GM12878 (cell line): ENCODE measurements at regions not wholly inside any gene's neighbourhood (a gene's known extent, or its start where the extent isn't known, plus 50 kb on each side); places are given as distances from the start of the nearest gene placed in this dataset.

ENCODE experiments used
- ATAC-seq: fragments of 200-7000 bp; cut with Tn5 transposase; 3 replicates; pipeline ENCODE4 v1.9.1; 2020; ENCODE audit warnings: mild to moderate bottlenecking, moderate library complexity
- BruUV-seq: library from RNA; stranded (reverse); fragments of 400-500 nt; replicated peaks from 2 replicates; lab custom pipeline; 2021; lab: Mats Ljungman, UMichigan
- CTCF ChIA-PET: fragments of 300-600 bp; sonication (Branson Sonifier 250); formaldehyde crosslinking; extraction: SDS; loops from one replicate; lab custom pipeline; 2021; ENCODE audit warnings: inconsistent platforms; lab: Yijun Ruan, JAX
- POLR2A ChIA-PET: fragments of 350-600 bp; formaldehyde crosslinking; extraction: SDS; loops from one replicate; lab custom pipeline; 2021; ENCODE audit warnings: inconsistent platforms; lab: Charles Lee
- RAD21 ChIA-PET: fragments of 300-600 bp; sonication (Branson Sonifier 250); formaldehyde crosslinking; loops from one replicate; lab custom pipeline; 2023; ENCODE audit warnings: antibody characterized with exemption; ENCODE audit not compliant: unreplicated experiment; lab: Charles Lee
- SMC1A ChIA-PET: fragments of 300-600 bp; sonication (Branson Sonifier 250); formaldehyde crosslinking; loops from one replicate; lab custom pipeline; 2023; ENCODE audit not compliant: unreplicated experiment, uncharacterized antibody; lab: Charles Lee
- DNase-seq: peaks from one replicate; pipeline ENCODE4 v3.0.0-alpha.2; 2011; ENCODE audit warnings: low read depth, low spot score
- FAIRE-seq: peaks from 3 replicates; lab custom pipeline; 2011; peaks lifted over from hg19 to GRCh38; lab: Jason Lieb, UNC
- H2AFZ ChIP-seq: 2 replicates; pipeline ENCODE4 v1.6.0; 2011; ENCODE audit warnings: low read depth, low read length, control low read depth; ENCODE audit not compliant: control insufficient read depth
- H3K27ac ChIP-seq: 2 replicates; pipeline ENCODE4 v1.5.1; 2011; ENCODE audit warnings: control low read depth; ENCODE audit not compliant: control insufficient read depth, insufficient read depth
- H3K27me3 ChIP-seq, 2 experiments: replicated peaks in 1 of 2; 2 replicates each; pipeline versions ENCODE4 v1.6.0 to v1.6.1; 2011; ENCODE audit warnings: low read length in 1 of 2; ENCODE audit not compliant: control insufficient read depth in 2 of 2, insufficient read depth in 2 of 2
- H3K36me3 ChIP-seq, 2 experiments: 2 replicates each; pipeline ENCODE4 v1.5.1; 2011; ENCODE audit warnings: low read length in 1 of 2; ENCODE audit not compliant: control insufficient read depth in 2 of 2, insufficient read depth in 2 of 2
- H3K4me1 ChIP-seq: 2 replicates; pipeline ENCODE4 v1.6.1; 2011; ENCODE audit warnings: mild to moderate bottlenecking, low read length, moderate library complexity, mixed read lengths; ENCODE audit not compliant: control insufficient read depth, insufficient read depth
- H3K4me2 ChIP-seq: 2 replicates; pipeline ENCODE4 v1.6.0; 2011; ENCODE audit warnings: control low read depth; ENCODE audit not compliant: control insufficient read depth, insufficient read depth
- H3K4me3 ChIP-seq: fragments of 200-600 bp; sonication (generic); 2 replicates; pipeline ENCODE4 v1.5.1; 2016
- H3K79me2 ChIP-seq: 2 replicates; pipeline ENCODE4 v1.6.0; 2011; ENCODE audit warnings: low read length; ENCODE audit not compliant: control insufficient read depth, insufficient read depth
- H3K9ac ChIP-seq: 2 replicates; pipeline ENCODE4 v1.8.0; 2011; ENCODE audit warnings: low read length, control low read depth, mixed read lengths; ENCODE audit not compliant: control insufficient read depth, insufficient read depth
- H3K9me3 ChIP-seq: replicated peaks from 3 replicates; pipeline ENCODE4 v1.5.1; 2011; ENCODE audit warnings: mild to moderate bottlenecking, low read length; ENCODE audit not compliant: control insufficient read depth, insufficient read depth
- H4K20me1 ChIP-seq: 2 replicates; pipeline ENCODE4 v1.6.0; 2011; ENCODE audit not compliant: control insufficient read depth, insufficient read depth
- DPF2 ChIP-seq: fragments of 450-650 bp; IDR thresholded peaks from 2 replicates; pipeline ENCODE4 v1.6.1; 2017; ENCODE audit warnings: mild to moderate bottlenecking
- FOXK2 ChIP-seq: fragments of 450-650 bp; IDR thresholded peaks from 2 replicates; pipeline ENCODE4 v1.6.1; 2017; ENCODE audit warnings: mild to moderate bottlenecking, moderate library complexity
- MYC ChIP-seq: IDR thresholded peaks from 2 replicates; pipeline ENCODE4 v1.6.1; 2011; ENCODE audit warnings: mild to moderate bottlenecking, low read length, moderate library complexity, inconsistent platforms; ENCODE audit not compliant: insufficient read depth, insufficient replicate concordance, insufficient read length, severe bottlenecking
- NFYA ChIP-seq: IDR thresholded peaks from 2 replicates; pipeline ENCODE4 v1.6.1; 2011; ENCODE audit warnings: low read depth, mild to moderate bottlenecking, low read length, improper control_type of control experiment, borderline replicate concordance
- POLR2AphosphoS2 ChIP-seq: IDR thresholded peaks from 2 replicates; pipeline ENCODE4 v1.6.1; 2011; ENCODE audit warnings: low read depth, mild to moderate bottlenecking, low read length, improper control_type of control experiment, moderate library complexity
- SMAD5 ChIP-seq: IDR thresholded peaks from 2 replicates; pipeline ENCODE4 v1.6.1; 2016; ENCODE audit warnings: antibody characterized with exemption, low read depth
- SUPT20H ChIP-seq: IDR thresholded peaks from 2 replicates; pipeline ENCODE4 v1.6.1; 2011; ENCODE audit warnings: low read depth, mild to moderate bottlenecking, low read length, moderate library complexity, borderline replicate concordance; ENCODE audit not compliant: control insufficient read depth
- TCF12 ChIP-seq: IDR thresholded peaks from 2 replicates; pipeline ENCODE4 v1.6.1; 2011; ENCODE audit warnings: low read depth, mild to moderate bottlenecking, low read length
- YY1 ChIP-seq: IDR thresholded peaks from 2 replicates; pipeline ENCODE4 v1.6.1; 2011; ENCODE audit warnings: low read depth, mild to moderate bottlenecking, low read length
- WGBS: methylation state at CpG from one replicate; pipeline ENCODE4 v1.1.6; 2016; ENCODE audit warnings: low lambda C conversion rate; ENCODE audit not compliant: insufficient replicate concordance, insufficient coverage; ENCODE audit errors: missing lambda C conversion rate; 5-methylcytosine and 5-hydroxymethylcytosine counted together
- in situ Hi-C: fragments of 300-500 bp; cut with MboI; formaldehyde crosslinking; loops from 9 replicates; pipeline ENCODE4 v1.14.3; 2018; ENCODE audit warnings: mixed read lengths
- intact Hi-C: fragments of 100-400 bp; cut with micrococcal nuclease; formaldehyde crosslinking; loops from one replicate; pipeline ENCODE4 v1.14.2; 2022; ENCODE audit not compliant: unreplicated experiment
- TF ChIP-seq, protein P1 (sequence below): fragments of 450-650 bp; IDR thresholded peaks from 2 replicates; pipeline ENCODE4 v1.6.1; 2017; ENCODE audit warnings: antibody characterized with exemption, mild to moderate bottlenecking, moderate library complexity
- TF ChIP-seq, protein P2 (sequence below): IDR thresholded peaks from 2 replicates; pipeline ENCODE4 v1.6.1; 2011; ENCODE audit warnings: low read depth, low read length, improper control_type of control experiment, borderline replicate concordance

DNA sequence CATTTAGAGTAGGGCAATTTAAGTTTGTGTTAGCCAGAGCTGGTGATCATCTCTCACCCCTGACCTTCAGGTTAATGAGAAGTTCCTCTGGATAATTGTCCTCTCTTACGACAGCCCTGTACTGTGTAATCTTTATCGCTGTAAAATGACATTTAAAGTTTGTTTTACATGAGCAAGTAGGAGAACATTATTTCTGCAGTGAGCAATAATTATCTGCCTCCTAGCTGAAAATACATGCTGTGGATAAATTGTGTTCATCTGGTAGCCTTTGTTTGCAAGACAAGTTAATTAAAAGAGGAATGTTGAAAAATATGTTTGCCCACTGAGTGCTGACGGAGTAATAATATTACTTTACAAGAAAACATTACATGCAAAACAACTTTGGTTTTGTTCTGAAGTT lies 1083.8 kb upstream of the NUDT12 start:
- intact Hi-C loops = no loop called here
- FAIRE-seq (no peak), DNase-seq (no peak), ATAC-seq (no peak)
- H3K36me3 ChIP-seq = no peaks in the 10 kb centered on the region
- H2AFZ ChIP-seq = no peak overlapping the region
- CTCF ChIA-PET = no interaction called here
- H3K4me3 ChIP-seq = no peak overlapping the region
- no peaks in the 10 kb centered on the region for H3K79me2 ChIP-seq
- SMC1A ChIA-PET = interaction anchor here (0.7 kb wide), 1 partner anchor 31 kb away, joined by 3 read pairs; no protein-coding TSS in a partner anchor
- in situ Hi-C loops = no loop called here
- RAD21 ChIA-PET = no interaction called here
- 80% methylated on average over 3 of the region's 3 CpGs for WGBS
- no peaks in the 10 kb centered on the region for H3K27me3 ChIP-seq
- POLR2A ChIA-PET = no interaction called here
- H3K9ac ChIP-seq = no peak overlapping the region
- H4K20me1 ChIP-seq = no peaks in the 10 kb centered on the region
- TF ChIP-seq FOXK2 = no peak
- no peak for TF ChIP-seq DPF2
- no peak for TF ChIP-seq YY1
- no peak for TF ChIP-seq SMAD5
- TF ChIP-seq NFYA = no peak
- TF ChIP-seq MYC = no peak
- TF ChIP-seq SUPT20H = no peak
- H3K9me3 ChIP-seq = no peaks in the 10 kb centered on the region
- no peak overlapping the region for H3K27ac ChIP-seq
- no TSS peak for BruUV-seq
- no peak overlapping the region for H3K4me2 ChIP-seq
- no peaks in the 10 kb centered on the region for H3K4me1 ChIP-seq

DNA sequence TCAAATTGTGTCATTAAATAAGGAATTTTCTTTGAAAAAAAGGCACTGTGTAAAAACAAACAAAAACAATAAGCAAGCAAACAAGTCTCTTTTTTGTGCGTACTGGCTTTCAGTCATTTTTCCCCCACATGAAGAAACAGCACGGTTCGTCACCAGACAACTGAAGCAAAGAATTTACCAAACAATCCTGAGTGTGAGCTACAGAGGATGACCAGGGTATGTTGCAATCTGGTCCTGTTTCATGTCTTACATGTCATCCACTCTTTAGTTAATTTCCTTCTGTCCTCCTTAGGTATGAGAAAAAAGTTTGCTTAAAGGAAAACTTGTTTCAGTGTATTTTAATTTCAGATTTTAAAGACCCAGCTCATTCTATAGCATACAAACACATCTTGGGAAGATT lies 1080.7 kb upstream of the NUDT12 start:
- CTCF ChIA-PET = interaction anchor here (1.6 kb wide), 1 partner anchor 8 kb away, joined by 3 read pairs; no protein-coding TSS in a partner anchor
- FAIRE-seq = no peak
- WGBS = 44% methylated on average over 3 of the region's 3 CpGs

More for the DNA sequence above, 1080.7 kb upstream of the NUDT12 start:
- no peaks in the 10 kb centered on the region for H3K36me3 ChIP-seq
- no peaks in the 10 kb centered on the region for H3K27me3 ChIP-seq
- no peaks in the 10 kb centered on the region for H3K79me2 ChIP-seq
- H3K9ac ChIP-seq = no peak overlapping the region
- intact Hi-C loops = no loop called here
- TF ChIP-seq, protein P1, sequence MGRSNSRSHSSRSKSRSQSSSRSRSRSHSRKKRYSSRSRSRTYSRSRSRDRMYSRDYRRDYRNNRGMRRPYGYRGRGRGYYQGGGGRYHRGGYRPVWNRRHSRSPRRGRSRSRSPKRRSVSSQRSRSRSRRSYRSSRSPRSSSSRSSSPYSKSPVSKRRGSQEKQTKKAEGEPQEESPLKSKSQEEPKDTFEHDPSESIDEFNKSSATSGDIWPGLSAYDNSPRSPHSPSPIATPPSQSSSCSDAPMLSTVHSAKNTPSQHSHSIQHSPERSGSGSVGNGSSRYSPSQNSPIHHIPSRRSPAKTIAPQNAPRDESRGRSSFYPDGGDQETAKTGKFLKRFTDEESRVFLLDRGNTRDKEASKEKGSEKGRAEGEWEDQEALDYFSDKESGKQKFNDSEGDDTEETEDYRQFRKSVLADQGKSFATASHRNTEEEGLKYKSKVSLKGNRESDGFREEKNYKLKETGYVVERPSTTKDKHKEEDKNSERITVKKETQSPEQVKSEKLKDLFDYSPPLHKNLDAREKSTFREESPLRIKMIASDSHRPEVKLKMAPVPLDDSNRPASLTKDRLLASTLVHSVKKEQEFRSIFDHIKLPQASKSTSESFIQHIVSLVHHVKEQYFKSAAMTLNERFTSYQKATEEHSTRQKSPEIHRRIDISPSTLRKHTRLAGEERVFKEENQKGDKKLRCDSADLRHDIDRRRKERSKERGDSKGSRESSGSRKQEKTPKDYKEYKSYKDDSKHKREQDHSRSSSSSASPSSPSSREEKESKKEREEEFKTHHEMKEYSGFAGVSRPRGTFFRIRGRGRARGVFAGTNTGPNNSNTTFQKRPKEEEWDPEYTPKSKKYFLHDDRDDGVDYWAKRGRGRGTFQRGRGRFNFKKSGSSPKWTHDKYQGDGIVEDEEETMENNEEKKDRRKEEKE = no peak
- TF ChIP-seq TCF12 (no peak), POLR2AphosphoS2 (no peak)
- TF ChIP-seq, protein P2, sequence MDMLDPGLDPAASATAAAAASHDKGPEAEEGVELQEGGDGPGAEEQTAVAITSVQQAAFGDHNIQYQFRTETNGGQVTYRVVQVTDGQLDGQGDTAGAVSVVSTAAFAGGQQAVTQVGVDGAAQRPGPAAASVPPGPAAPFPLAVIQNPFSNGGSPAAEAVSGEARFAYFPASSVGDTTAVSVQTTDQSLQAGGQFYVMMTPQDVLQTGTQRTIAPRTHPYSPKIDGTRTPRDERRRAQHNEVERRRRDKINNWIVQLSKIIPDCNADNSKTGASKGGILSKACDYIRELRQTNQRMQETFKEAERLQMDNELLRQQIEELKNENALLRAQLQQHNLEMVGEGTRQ = no peak
- ATAC-seq = no peak
- H4K20me1 ChIP-seq = no peaks in the 10 kb centered on the region
- no TSS peak for BruUV-seq
- SMC1A ChIA-PET = interaction anchor here (0.7 to 1.4 kb wide), 2 partner anchors 9 to 1177 kb away, joined by 3 to 4 read pairs; no protein-coding TSS in a partner anchor
- POLR2A ChIA-PET = no interaction called here
- RAD21 ChIA-PET = no interaction called here
- no peak for DNase-seq
- no peak overlapping the region for H3K4me2 ChIP-seq
- H3K27ac ChIP-seq = no peak overlapping the region
- in situ Hi-C loops = no loop called here
- H3K4me3 ChIP-seq = no peak overlapping the region
- no peak overlapping the region for H2AFZ ChIP-seq
- H3K4me1 ChIP-seq = no peaks in the 10 kb centered on the region
- no peaks in the 10 kb centered on the region for H3K9me3 ChIP-seq
